ENCODE measurements at regions not wholly inside any gene's neighbourhood (a gene's known extent, or its start where the extent isn't known, plus 50 kb on each side); places are given as distances from the start of the nearest gene placed in this dataset.

GRCh38 chr10:33532901-33533300, 198.4 kb upstream of the NRP1 start:
- ATAC-seq (no peak), DNase-seq (no peak)
- Mint-ChIP-seq H3K4me3 (no peak overlapping the region), H3K4me1 (no peaks in the 10 kb centered on the region), H3K27me3 (peaks cover 18% of the 10 kb centered on the region), H3K36me3 (ENCODE audit: low read depth) (no peaks in the 10 kb centered on the region), H3K9me3 (ENCODE audit: low read depth) (peaks cover 3% of the 10 kb centered on the region), H3K27ac (no peak overlapping the region)
- intact Hi-C loops (cut with DNase I, micrococcal nuclease), result no loop called here
- POLR2A ChIA-PET, result no interaction called here
- CTCF ChIA-PET, result no interaction called here

GRCh38 chr10:33529234-33529633, 194.8 kb upstream of the NRP1 start:
- ChIA-PET CTCF (interaction anchor here (0.6 kb wide), 1 partner anchor 23 kb away, joined by 3 read pairs; no protein-coding TSS in a partner anchor), POLR2A (no interaction called here)

GRCh38 chr10:33524966-33525365, 190.5 kb upstream of the NRP1 start:
- POLR2A ChIA-PET, result no interaction called here
- H3K9me3 Mint-ChIP-seq (ENCODE audit: low read depth), result peaks cover 2% of the 10 kb centered on the region
- no peaks in the 10 kb centered on the region for H3K36me3 Mint-ChIP-seq (ENCODE audit: low read depth)
- H3K4me1 Mint-ChIP-seq, result no peaks in the 10 kb centered on the region
- peaks cover 14% of the 10 kb centered on the region for H3K27me3 Mint-ChIP-seq
- CTCF ChIA-PET, result no interaction called here
- intact Hi-C loops (cut with DNase I, micrococcal nuclease), result no loop called here
- DNase-seq, result no peak
- no peak overlapping the region for H3K27ac Mint-ChIP-seq
- no peak overlapping the region for H3K4me3 Mint-ChIP-seq
- ATAC-seq, result no peak

More at GRCh38 chr10:33529234-33529633, 194.8 kb upstream of the NRP1 start:
- ATAC-seq (no peak), DNase-seq (no peak)
- Mint-ChIP-seq H3K27ac (no peak overlapping the region), H3K4me1 (no peaks in the 10 kb centered on the region), H3K4me3 (no peak overlapping the region), H3K27me3 (peaks cover 8% of the 10 kb centered on the region), H3K36me3 (ENCODE audit: low read depth) (no peaks in the 10 kb centered on the region), H3K9me3 (ENCODE audit: low read depth) (peaks cover 3% of the 10 kb centered on the region)
- intact Hi-C loops (cut with DNase I, micrococcal nuclease), result no loop called here

- ATAC-seq (no peak), DNase-seq (no peak)
- Mint-ChIP-seq H3K27me3 (peaks cover 18% of the 10 kb centered on the region), H3K27ac (no peak overlapping the region), H3K4me3 (no peak overlapping the region), H3K36me3 (ENCODE audit: low read depth) (no peaks in the 10 kb centered on the region), H3K4me1 (no peaks in the 10 kb centered on the region), H3K9me3 (ENCODE audit: low read depth) (no peaks in the 10 kb centered on the region)
- intact Hi-C loops (cut with DNase I, micrococcal nuclease), result no loop called here
- POLR2A ChIA-PET, result no interaction called here
- CTCF ChIA-PET, result no interaction called here
Observed at GRCh38 chr10:33524041-33524440, 189.6 kb upstream of the NRP1 start.

- H3K36me3 Mint-ChIP-seq (ENCODE audit: low read depth), result no peaks in the 10 kb centered on the region
- intact Hi-C loops (cut with DNase I, micrococcal nuclease), result no loop called here
- no peaks in the 10 kb centered on the region for H3K4me1 Mint-ChIP-seq
- H3K27me3 Mint-ChIP-seq, result peaks cover 22% of the 10 kb centered on the region
- DNase-seq (no peak), ATAC-seq (no peak)
- ChIA-PET CTCF (no interaction called here), POLR2A (no interaction called here)
- H3K9me3 Mint-ChIP-seq (ENCODE audit: low read depth), result no peaks in the 10 kb centered on the region
- H3K27ac Mint-ChIP-seq, result no peak overlapping the region
- H3K4me3 Mint-ChIP-seq, result no peak overlapping the region
Observed at GRCh38 chr10:33523236-33523792, 188.8 kb upstream of the NRP1 start.

GRCh38 chr10:33521904-33522303, 187.4 kb upstream of the NRP1 start:
- ATAC-seq, result no peak
- POLR2A ChIA-PET, result no interaction called here
- CTCF ChIA-PET, result interaction anchor here (0.5 kb wide), 1 partner anchor 167 kb away, joined by 3 read pairs; no protein-coding TSS in a partner anchor
- Mint-ChIP-seq H3K36me3 (ENCODE audit: low read depth) (no peaks in the 10 kb centered on the region), H3K9me3 (ENCODE audit: low read depth) (no peaks in the 10 kb centered on the region), H3K4me1 (no peaks in the 10 kb centered on the region), H3K27me3 (peaks cover 26% of the 10 kb centered on the region), H3K27ac (no peak overlapping the region), H3K4me3 (no peak overlapping the region)
- intact Hi-C loops (cut with DNase I, micrococcal nuclease), result no loop called here
- no peak for DNase-seq

- H3K4me3 Mint-ChIP-seq, result no peak overlapping the region
- peaks cover 26% of the 10 kb centered on the region for H3K27me3 Mint-ChIP-seq
- no peaks in the 10 kb centered on the region for H3K36me3 Mint-ChIP-seq (ENCODE audit: low read depth)
- POLR2A ChIA-PET, result no interaction called here
- DNase-seq (no peak), ATAC-seq (no peak)
- H3K9me3 Mint-ChIP-seq (ENCODE audit: low read depth), result no peaks in the 10 kb centered on the region
- CTCF ChIA-PET, result no interaction called here
- H3K4me1 Mint-ChIP-seq, result no peaks in the 10 kb centered on the region
- no peak overlapping the region for H3K27ac Mint-ChIP-seq
- intact Hi-C loops (cut with DNase I, micrococcal nuclease), result no loop called here
Observed at GRCh38 chr10:33521062-33521461, 186.6 kb upstream of the NRP1 start.

GRCh38 chr10:33520223-33520622, 185.8 kb upstream of the NRP1 start:
- peaks cover 26% of the 10 kb centered on the region for H3K27me3 Mint-ChIP-seq
- POLR2A ChIA-PET, result no interaction called here

GRCh38 chr10:33519130-33519860, 184.8 kb upstream of the NRP1 start:
- ChIA-PET CTCF (interaction anchor here (1.1 to 1.2 kb wide), 2 partner anchors 15 to 326 kb away, joined by 3 to 4 read pairs; no protein-coding TSS in a partner anchor), POLR2A (no interaction called here)
- ATAC-seq (no peak), DNase-seq (no peak)
- Mint-ChIP-seq H3K9me3 (ENCODE audit: low read depth) (no peaks in the 10 kb centered on the region), H3K27ac (no peak overlapping the region), H3K4me1 (no peaks in the 10 kb centered on the region), H3K36me3 (ENCODE audit: low read depth) (no peaks in the 10 kb centered on the region), H3K27me3 (peaks cover 26% of the 10 kb centered on the region), H3K4me3 (no peak overlapping the region)
- intact Hi-C loops (cut with DNase I, micrococcal nuclease), result no loop called here

More at GRCh38 chr10:33520223-33520622, 185.8 kb upstream of the NRP1 start:
- DNase-seq (no peak), ATAC-seq (no peak)
- no peaks in the 10 kb centered on the region for H3K9me3 Mint-ChIP-seq (ENCODE audit: low read depth)
- CTCF ChIA-PET, result no interaction called here
- H3K27ac Mint-ChIP-seq, result no peak overlapping the region
- H3K4me3 Mint-ChIP-seq, result no peak overlapping the region
- no peaks in the 10 kb centered on the region for H3K4me1 Mint-ChIP-seq
- H3K36me3 Mint-ChIP-seq (ENCODE audit: low read depth), result no peaks in the 10 kb centered on the region
- intact Hi-C loops (cut with DNase I, micrococcal nuclease), result no loop called here

GRCh38 chr10:33510206-33510605, 175.7 kb upstream of the NRP1 start:
- no peak overlapping the region for H3K4me3 Mint-ChIP-seq
- intact Hi-C loops (cut with DNase I, micrococcal nuclease), result no loop called here
- ChIA-PET POLR2A (no interaction called here), CTCF (no interaction called here)
- no peak overlapping the region for H3K27ac Mint-ChIP-seq
- no peak for ATAC-seq
- H3K9me3 Mint-ChIP-seq (ENCODE audit: low read depth), result no peaks in the 10 kb centered on the region
- H3K36me3 Mint-ChIP-seq (ENCODE audit: low read depth), result no peaks in the 10 kb centered on the region
- DNase-seq, result no peak
- H3K27me3 Mint-ChIP-seq, result peaks cover 14% of the 10 kb centered on the region
- peaks cover 8% of the 10 kb centered on the region for H3K4me1 Mint-ChIP-seq

- H3K4me3 Mint-ChIP-seq, result no peak overlapping the region
- peak; percentile 85 for ATAC-seq
- no peaks in the 10 kb centered on the region for H3K9me3 Mint-ChIP-seq (ENCODE audit: low read depth)
- DNase-seq, result peak; percentile 64
- H3K4me1 Mint-ChIP-seq, result peaks cover 8% of the 10 kb centered on the region
- POLR2A ChIA-PET, result interaction anchor here (0.5 kb wide), 1 partner anchor 1036 kb away, joined by 3 read pairs; no protein-coding TSS in a partner anchor
- H3K36me3 Mint-ChIP-seq (ENCODE audit: low read depth), result no peaks in the 10 kb centered on the region
- CTCF ChIA-PET, result no interaction called here
- peak overlapping the region; percentile 32 for H3K27ac Mint-ChIP-seq
- intact Hi-C loops (cut with DNase I, micrococcal nuclease), result loop anchor here (2.0 to 10.0 kb wide), 4 partner anchors 143 to 373 kb away; partner anchors contain the start of gene NRP1 (in 2 of the 2)
- H3K27me3 Mint-ChIP-seq, result peaks cover 20% of the 10 kb centered on the region
Observed at GRCh38 chr10:33509231-33509831, 174.9 kb upstream of the NRP1 start.

Measured in activated CD4-positive, alpha-beta T cell treated with anti-CD3 and anti-CD28 coated beads for 36 hours (primary cell).